ENCODE measurements at regions not wholly inside any gene's neighbourhood (a gene's known extent, or its start where the extent isn't known, plus 50 kb on each side); places are given as distances from the start of the nearest gene placed in this dataset.
"Not testable (repeated sequence)": the region's sequence is repeated elsewhere in the genome, so short reads cannot be mapped to it uniquely, and the experiment has no call there.

DNA sequence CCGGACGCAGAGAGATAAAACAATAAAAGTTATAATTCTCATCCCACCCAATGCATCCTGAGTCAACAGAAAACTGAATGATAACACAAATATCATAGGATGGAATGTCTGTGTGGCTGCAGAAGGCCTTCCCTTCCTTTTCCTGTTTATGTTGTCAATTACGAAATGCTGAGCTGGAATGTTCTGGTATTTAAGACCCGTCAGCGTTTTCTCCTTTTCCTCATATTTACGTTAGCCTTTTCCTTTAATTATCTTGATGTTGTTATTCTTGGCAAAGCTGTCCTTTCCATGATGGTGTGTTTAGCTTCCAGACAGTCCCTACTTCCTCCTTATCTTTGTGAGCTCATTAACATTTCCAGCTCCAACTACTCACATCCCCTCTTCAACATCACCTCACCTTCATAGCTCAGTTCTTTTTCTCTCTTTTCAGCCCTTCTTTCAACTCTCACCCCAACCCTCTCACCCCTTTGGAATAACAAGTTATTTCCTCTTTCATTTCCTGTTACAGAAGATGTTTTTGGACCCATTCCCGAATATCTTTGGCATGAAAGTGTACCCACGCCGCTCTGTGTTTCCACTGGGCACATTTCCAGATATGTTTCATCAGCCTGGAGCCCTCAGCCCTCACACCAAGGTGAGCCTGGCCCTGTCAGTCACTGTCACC lies 221.6 kb downstream of the NR2F1-AS1 start:
- peaks cover 5 to 7% of the 10 kb centered on the region in 2 donors for H3K9me3 Mint-ChIP-seq
- no peak overlapping the region for H3K27ac Mint-ChIP-seq

DNA sequence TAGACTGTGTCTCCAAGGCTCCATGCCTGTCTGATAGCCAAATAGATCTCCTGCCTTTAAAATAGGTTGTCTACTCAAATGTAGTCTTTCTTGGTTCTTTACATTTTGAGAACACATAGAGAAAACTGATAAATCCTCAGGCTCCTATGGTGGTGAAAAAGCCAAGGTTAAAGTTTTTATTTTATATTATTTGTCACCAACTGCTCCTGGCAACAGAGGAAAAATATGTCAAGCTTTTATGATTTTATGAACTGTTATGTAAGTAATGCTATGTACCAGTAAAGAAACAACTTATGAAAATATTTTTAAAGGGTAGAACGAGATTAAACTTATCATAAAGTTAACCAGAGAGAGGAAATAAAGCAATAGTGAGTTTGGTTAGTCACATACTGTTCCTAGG lies 222.8 kb downstream of the NR2F1-AS1 start:
- no peak overlapping the region for H3K27ac Mint-ChIP-seq
- no peaks in the 10 kb centered on the region for H3K36me3 Mint-ChIP-seq
- ATAC-seq (no peak), DNase-seq (ENCODE audit: low spot score in 2 of 2) (no peak)
- peaks cover 9 to 12% of the 10 kb centered on the region in 2 donors for H3K9me3 Mint-ChIP-seq

More for the DNA sequence above, 221.6 kb downstream of the NR2F1-AS1 start:
- H3K36me3 Mint-ChIP-seq, result no peaks in the 10 kb centered on the region
- no peak for ATAC-seq
- no peak for DNase-seq (ENCODE audit: low spot score in 2 of 2)

DNA sequence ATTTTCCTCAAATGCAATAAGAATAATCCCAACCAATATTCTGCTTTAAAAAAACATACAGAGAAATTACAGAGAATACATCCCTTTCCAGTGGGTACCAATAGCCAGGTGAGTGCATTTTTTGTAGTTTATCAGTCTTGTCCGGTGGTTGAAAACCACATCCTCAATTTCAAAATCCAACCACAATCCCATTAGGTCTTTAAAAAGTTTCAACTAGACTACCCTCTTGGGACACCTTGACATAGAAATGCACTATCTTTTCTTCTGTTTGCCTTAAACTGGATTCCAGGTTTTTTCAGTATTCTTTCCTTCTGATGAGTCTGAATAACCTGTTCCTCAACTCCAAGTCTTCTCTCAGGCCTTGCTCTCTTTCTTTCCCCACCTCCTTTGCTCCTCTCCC lies 223.3 kb downstream of the NR2F1-AS1 start:
- no peak overlapping the region for H3K27ac Mint-ChIP-seq
- H3K9me3 Mint-ChIP-seq, result peaks cover 8 to 9% of the 10 kb centered on the region in 2 donors
- no peaks in the 10 kb centered on the region for H3K36me3 Mint-ChIP-seq
- ATAC-seq (no peak), DNase-seq (ENCODE audit: low spot score in 2 of 2) (no peak)

DNA sequence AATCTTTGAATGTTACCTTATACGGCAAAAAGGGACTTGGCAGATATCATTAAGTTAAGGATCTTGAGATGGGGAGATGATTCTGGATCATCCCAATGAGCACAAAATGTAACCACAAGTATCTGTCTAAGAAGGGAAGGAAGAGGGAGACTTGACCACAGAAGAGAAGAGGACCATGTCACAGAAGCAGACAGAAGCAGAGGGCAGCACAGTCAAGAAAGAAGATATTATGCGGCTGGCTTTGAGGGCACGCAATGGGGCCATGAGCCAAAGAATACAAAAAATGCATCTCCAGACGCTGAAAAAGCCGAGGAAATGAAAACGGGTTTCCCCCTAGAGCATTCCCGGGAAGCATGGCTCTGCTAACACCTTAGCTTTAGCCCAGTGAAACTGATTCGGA lies 225.3 kb downstream of the NR2F1-AS1 start:
- Mint-ChIP-seq H3K27ac (no peak overlapping the region), H3K36me3 (peaks cover 0 to 5% of the 10 kb centered on the region in 2 donors), H3K9me3 (peaks cover 9 to 12% of the 10 kb centered on the region in 2 donors)
- no peak for ATAC-seq
- no peak for DNase-seq (ENCODE audit: low spot score in 2 of 2)

DNA sequence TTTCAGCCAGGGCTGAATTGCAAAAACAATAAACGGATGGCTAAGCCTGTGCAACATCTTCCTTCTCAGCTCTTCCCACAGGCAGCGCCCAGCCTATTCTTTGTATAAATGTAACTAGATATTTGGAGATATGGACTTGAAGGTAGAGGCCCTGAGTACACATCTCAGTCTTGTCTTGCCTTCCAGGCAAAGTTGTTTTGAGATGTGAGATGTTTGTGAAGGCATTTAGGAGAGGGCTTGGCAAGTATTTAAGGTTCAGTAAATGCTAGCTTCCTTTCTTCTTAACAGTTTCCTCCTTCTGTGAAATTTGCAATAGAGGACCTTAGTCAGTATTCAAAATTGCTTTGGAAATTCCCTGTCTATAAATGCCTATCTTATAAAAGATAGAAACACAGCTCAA lies 228.8 kb downstream of the NR2F1-AS1 start:
- Mint-ChIP-seq H3K9me3 (peaks cover 9 to 12% of the 10 kb centered on the region in 2 donors), H3K27ac (no peak overlapping the region), H3K36me3 (peaks cover 0 to 5% of the 10 kb centered on the region in 2 donors)
- no peak for ATAC-seq
- no peak for DNase-seq (ENCODE audit: low spot score in 2 of 2)

DNA sequence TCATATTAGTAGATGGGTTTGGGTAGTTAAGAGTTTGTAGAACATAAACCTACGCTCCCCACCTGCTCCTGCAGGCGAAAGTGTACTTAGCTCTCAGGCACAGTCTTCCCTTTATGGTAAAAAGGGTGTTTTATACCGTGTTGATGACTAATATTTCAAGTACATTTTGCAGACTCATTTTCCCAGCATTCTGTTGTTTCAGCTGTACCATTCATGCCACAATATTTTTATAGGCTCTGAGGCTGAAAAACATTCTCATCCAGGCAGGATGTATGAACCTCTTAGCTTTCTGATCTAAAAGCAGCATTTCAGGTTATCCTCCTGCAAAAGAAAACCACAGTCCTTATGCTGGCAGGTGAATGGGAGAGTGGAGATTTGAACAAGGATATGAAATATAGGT lies 231.4 kb downstream of the NR2F1-AS1 start:
- DNase-seq (ENCODE audit: low spot score in 2 of 2), result no peak
- Mint-ChIP-seq H3K9me3 (peaks cover 10 to 12% of the 10 kb centered on the region in 2 donors), H3K36me3 (peaks cover 0 to 5% of the 10 kb centered on the region in 2 donors), H3K27ac (no peak overlapping the region)
- no peak for ATAC-seq

DNA sequence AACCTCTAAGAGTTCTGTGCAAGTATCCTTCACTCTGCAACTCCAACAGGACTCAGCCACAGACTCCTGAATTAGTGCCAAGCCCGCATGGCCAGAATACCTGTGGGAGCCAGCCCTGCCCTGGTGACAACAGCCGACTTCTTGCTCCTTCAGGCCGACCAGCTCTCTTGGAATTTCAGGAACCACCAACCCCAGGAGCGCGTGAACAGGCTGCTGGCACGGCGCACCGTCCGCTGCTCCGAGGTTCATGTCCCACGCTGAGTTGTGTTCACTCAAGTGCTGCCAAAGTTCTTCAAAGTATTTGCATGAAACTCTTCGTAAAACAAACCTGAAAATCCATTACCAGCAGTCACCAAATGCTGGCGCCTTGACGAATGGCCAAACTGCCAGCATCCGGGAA lies 232.8 kb downstream of the NR2F1-AS1 start:
- H3K36me3 Mint-ChIP-seq, result peaks cover 0 to 5% of the 10 kb centered on the region in 2 donors
- ATAC-seq (no peak), DNase-seq (ENCODE audit: low spot score in 2 of 2) (no peak)
- H3K27ac Mint-ChIP-seq, result no peak overlapping the region
- H3K9me3 Mint-ChIP-seq, result peaks cover 5 to 8% of the 10 kb centered on the region in 2 donors

DNA sequence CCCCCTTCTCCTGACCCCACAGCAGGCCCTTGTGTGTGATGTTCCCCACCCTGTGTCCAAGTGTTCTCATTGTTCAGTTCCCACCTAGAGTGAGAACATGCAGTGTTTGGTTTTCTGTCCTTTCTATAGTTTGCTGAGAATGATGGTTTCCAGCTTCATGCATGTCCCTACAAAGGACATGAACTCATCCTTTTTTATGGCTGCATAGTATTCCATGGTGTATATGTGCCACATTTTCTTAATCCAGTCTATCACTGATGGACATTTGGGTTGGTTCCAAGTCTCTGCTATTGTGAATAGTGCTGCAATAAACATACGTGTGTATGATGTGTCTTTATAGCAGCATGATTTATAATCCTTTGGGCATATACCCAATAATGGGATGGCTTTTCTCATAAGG lies 234.2 kb downstream of the NR2F1-AS1 start:
- not testable (repeated sequence) for ATAC-seq, H3K9me3 Mint-ChIP-seq, H3K27ac Mint-ChIP-seq

DNA sequence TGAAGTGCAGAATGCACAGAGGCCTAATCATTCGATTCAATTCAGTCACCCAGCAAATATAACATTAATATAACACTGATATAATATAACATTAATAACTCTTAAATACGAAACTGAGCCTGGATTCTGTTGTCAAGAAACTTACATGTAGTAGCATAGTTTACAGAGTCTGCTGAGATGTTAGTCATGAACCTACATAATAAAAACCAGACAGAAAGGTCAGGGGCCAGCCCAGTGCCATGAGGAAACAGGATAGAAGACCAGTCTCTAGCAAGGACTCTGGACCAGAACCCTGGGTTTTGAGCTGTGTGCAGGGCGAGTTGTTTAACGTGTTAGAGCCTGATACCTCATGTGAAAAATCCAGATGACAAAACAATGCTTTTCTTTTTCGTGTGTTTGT lies 234.7 kb downstream of the NR2F1-AS1 start:
- DNase-seq (ENCODE audit: low spot score in 2 of 2) (no peak), ATAC-seq (no peak)
- Mint-ChIP-seq H3K36me3 (peaks cover 0 to 5% of the 10 kb centered on the region in 2 donors), H3K27ac (no peak overlapping the region), H3K9me3 (peaks cover 3 to 5% of the 10 kb centered on the region in 2 donors)

More for the DNA sequence above, 234.2 kb downstream of the NR2F1-AS1 start:
- DNase-seq (ENCODE audit: low spot score in 2 of 2); H3K36me3 Mint-ChIP-seq: not testable (repeated sequence)

DNA sequence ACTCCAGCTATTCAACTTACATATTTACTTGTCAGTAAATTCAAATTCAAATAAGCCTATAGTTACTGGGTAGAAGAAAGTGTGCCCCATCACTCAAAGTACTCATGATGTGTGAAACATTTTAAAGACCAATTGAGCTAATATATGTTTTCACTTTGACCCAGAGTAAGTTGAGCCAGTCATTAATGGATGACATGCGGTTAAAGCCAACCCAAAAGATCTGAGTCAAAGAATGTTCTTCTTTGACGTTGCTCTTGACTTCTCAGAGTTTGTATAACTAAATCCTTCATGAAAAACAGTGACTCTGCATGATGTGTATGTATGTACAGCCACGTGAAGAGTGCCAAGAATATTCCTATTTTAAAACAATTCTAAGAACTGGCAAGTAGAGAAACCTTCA lies 237.4 kb downstream of the NR2F1-AS1 start:
- peaks cover 3 to 5% of the 10 kb centered on the region in 2 donors for H3K9me3 Mint-ChIP-seq
- H3K27ac Mint-ChIP-seq, result no peak overlapping the region
- DNase-seq (ENCODE audit: low spot score in 2 of 2), result no peak
- H3K36me3 Mint-ChIP-seq, result no peaks in the 10 kb centered on the region
- ATAC-seq, result no peak

DNA sequence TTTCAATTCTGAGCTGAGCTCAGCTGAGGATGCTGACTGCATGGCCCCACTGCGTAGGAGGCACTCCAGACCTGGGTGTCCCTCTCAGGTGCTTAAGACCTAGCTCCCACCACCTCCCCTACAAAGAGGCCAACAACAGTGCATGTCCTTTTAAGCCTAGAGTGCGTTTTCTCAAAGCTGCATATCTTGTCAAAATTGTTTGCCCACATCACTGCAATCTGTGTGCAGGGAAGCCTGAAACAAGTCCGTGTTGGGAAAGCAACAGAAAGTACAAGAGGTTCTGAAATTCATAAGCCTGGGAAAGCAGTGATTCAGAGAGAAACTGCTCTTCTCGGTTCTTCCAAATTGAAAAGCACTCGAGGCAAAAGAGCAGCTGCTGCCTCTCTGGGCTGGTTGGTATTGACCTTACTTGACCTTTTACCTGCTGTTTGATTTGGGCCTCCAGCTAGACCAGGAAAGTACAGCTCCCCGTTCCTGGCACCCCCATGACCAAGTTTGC lies 238.4 kb downstream of the NR2F1-AS1 start:
- no peak for ATAC-seq
- DNase-seq (ENCODE audit: low spot score in 2 of 2), result no peak
- H3K36me3 Mint-ChIP-seq, result no peaks in the 10 kb centered on the region

DNA sequence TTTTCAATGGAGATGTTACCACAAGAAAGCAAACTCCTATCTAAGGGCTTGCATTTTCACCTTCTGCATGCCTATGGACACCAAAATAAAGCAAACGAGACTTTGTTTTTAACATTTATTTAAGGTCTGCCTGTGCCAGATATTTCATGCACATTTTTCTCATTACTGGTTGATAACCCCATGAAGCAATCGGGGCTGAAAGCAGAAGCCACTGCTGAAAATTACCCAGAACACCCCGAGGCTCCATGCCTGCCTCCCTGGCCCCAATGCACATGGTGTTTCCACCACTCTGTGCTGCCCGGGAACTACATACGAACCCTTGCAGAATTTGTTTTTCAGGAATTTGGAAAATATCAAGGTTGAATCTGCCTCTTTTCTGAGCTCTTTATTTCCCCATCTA lies 240.1 kb downstream of the NR2F1-AS1 start:
- DNase-seq (ENCODE audit: low spot score in 2 of 2) (no peak), ATAC-seq (no peak)
- Mint-ChIP-seq H3K9me3 (peaks cover 0 to 4% of the 10 kb centered on the region in 2 donors), H3K27ac (no peak overlapping the region), H3K36me3 (no peaks in the 10 kb centered on the region)

More for the DNA sequence above, 238.4 kb downstream of the NR2F1-AS1 start:
- H3K9me3 Mint-ChIP-seq, result peaks cover 3 to 5% of the 10 kb centered on the region in 2 donors
- no peak overlapping the region for H3K27ac Mint-ChIP-seq

DNA sequence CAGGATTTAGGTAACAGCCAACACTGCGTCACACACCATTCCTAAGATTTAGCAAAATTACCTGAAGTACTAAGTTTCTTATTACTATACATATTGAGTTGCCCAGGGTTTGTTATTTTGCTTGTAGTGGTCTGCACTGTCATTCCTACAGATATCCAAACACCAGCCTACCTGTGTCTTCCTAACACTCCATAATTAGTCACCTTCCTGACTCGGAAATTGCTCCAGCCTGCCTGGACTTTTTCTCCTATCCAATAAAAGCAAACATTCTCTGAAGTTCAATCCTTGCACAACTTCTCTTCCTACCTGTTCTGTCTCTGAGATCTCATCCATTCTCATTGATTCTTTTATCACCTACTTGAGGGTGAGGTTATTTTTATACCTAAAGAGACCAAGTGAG lies 243.9 kb downstream of the NR2F1-AS1 start:
- H3K27ac Mint-ChIP-seq, result no peak overlapping the region
- ATAC-seq (no peak), DNase-seq (ENCODE audit: low spot score in 2 of 2) (no peak)
- no peaks in the 10 kb centered on the region for H3K36me3 Mint-ChIP-seq
- peaks cover 0 to 7% of the 10 kb centered on the region in 2 donors for H3K9me3 Mint-ChIP-seq

DNA sequence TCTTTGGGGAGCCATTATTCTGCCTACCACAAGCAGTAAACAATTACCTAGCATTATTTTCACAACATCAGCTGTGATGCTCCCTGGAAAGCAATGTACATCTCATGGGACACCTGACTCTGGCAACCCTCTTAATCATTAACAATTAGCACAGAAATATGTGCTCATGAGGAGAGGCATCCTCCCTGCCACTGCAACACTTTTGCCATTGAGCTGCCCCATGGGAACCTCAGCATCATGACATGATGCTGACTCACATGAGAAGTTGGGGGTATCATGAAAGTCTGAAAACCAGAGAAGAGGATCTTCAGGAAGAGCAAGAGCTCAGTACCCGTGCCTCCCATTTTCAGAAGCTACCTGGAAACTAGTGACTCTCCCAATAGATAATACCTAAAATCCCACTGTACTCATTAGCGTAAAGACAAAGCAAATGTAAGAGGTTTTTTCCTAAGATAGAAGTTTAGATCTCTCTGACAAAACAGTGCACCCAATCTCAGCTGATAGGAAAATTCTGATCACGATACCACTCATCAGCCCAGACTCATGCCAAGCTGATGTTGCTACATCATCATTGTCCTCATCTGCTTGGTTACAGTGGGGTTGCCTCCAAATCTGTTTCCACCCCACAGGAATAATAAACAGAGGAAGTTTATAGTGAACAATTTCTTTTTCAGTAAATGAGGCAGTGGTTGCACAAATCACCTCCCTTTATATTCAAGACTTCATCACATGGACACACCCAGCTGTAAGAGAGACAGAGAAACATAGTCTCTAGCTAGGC lies 244.5 kb downstream of the NR2F1-AS1 start:
- Mint-ChIP-seq H3K27ac (no peak overlapping the region), H3K9me3 (peaks cover 0 to 7% of the 10 kb centered on the region in 2 donors), H3K36me3 (no peaks in the 10 kb centered on the region)
- no peak for ATAC-seq
- no peak for DNase-seq (ENCODE audit: low spot score in 2 of 2)

DNA sequence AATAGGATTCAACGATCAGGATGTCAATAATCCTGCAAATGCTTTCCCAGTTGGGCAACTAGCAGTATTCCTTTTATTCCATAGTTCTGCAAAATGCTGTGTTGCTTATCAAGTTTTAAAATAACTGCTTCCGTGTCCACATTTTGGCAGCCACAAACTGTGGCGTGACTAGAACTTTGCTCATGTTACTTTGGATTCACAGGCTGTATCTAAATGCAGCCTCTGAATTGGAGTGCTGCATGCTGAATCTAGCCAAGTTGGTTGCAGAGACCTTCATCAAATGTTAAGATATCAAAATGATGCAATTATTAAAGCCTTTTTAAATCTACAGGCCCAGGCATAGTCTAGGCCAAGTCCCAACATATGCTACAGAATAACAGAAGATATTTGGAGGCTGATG lies 249.2 kb downstream of the NR2F1-AS1 start:
- H3K27ac Mint-ChIP-seq, result no peak overlapping the region
- no peak for DNase-seq (ENCODE audit: low spot score in 2 of 2)
- H3K36me3 Mint-ChIP-seq, result no peaks in the 10 kb centered on the region
- peaks cover 3 to 5% of the 10 kb centered on the region in 2 donors for H3K9me3 Mint-ChIP-seq
- no peak for ATAC-seq

DNA sequence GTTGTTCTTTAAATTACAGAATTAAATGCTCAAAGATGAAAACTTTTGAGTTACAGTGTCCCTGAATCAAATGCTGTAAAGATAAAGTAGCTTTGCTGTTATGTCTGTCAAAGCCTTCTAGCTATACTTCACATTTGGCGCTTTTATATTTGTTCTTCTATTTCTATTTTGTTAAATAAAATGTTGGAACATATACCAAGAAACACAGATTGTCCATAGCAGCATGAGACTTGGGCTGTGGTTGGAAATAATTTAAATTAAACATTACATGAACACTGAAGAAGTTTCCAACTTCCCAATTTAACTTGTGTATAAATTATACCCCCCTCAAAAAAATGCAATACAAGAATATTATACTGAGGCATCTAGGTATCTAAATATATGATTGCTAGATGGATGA lies 249.8 kb downstream of the NR2F1-AS1 start:
- ATAC-seq, result no peak
- peaks cover 3 to 5% of the 10 kb centered on the region in 2 donors for H3K9me3 Mint-ChIP-seq
- no peak for DNase-seq (ENCODE audit: low spot score in 2 of 2)
- H3K27ac Mint-ChIP-seq, result no peak overlapping the region
- no peaks in the 10 kb centered on the region for H3K36me3 Mint-ChIP-seq

DNA sequence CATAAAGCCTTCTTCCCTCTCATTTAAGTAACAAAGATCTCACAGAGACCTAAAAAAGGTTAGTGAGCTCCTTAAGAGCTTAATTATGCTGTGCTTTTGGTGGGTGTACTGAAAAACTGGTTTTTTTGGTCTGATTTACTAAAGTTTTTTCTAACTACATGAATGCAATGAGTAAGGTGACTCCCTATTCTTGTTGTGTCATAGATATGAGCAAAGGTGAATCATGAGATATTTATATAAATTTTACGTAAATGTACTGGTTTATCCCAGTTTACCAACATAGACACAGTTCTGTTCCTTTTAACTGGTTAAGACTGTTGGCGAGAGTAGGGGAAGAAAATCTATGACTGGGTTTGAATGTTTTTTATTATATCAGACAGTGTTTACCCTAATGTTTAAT lies 250.5 kb downstream of the NR2F1-AS1 start:
- Mint-ChIP-seq H3K9me3 (peaks cover 3 to 5% of the 10 kb centered on the region in 2 donors), H3K36me3 (no peaks in the 10 kb centered on the region), H3K27ac (no peak overlapping the region)
- ATAC-seq (no peak), DNase-seq (ENCODE audit: low spot score in 2 of 2) (no peak)

Data from activated naive CD4-positive, alpha-beta T cell treated with anti-CD3 and anti-CD28 coated beads, Interleukin-2, amount 50 U/mL, for 72 hours (primary cell).